ENCODE measurements at regions not wholly inside any gene's neighbourhood (a gene's known extent, or its start where the extent isn't known, plus 50 kb on each side); places are given as distances from the start of the nearest gene placed in this dataset.

- no peak overlapping the region for H2BK120ac ChIP-seq (ENCODE audit: low read depth, low read length, poor library complexity, severe bottlenecking)
- no peak overlapping the region for H2AFZ ChIP-seq (ENCODE audit: low read length)
- H4K91ac ChIP-seq (ENCODE audit: insufficient read length, low read depth, low read length): no peak overlapping the region
- H3K79me1 ChIP-seq (ENCODE audit: insufficient read depth, low read depth, low read length, poor library complexity, severe bottlenecking): no peaks in the 10 kb centered on the region
- H3K14ac ChIP-seq (ENCODE audit: insufficient read depth, low read length): no peak overlapping the region
- no peak overlapping the region for H3T11ph ChIP-seq (ENCODE audit: low read length)
- no peak overlapping the region for H4K5ac ChIP-seq (ENCODE audit: insufficient read length, low read depth, low read length)
- H3K23ac ChIP-seq (ENCODE audit: insufficient read length, low read depth, low read length): no peak overlapping the region
- H3K4ac ChIP-seq (ENCODE audit: low read depth, low read length): no peak overlapping the region
- H2AK5ac ChIP-seq (ENCODE audit: insufficient read length, low read length): no peak overlapping the region
- H3K4me1 ChIP-seq (ENCODE audit: insufficient read depth, low read length): no peaks in the 10 kb centered on the region
- H3K23me2 ChIP-seq (ENCODE audit: insufficient read length, low read depth, low read length, poor library complexity, severe bottlenecking): no peaks in the 10 kb centered on the region
- TF ChIP-seq CTCF (conservative IDR thresholded peaks at IDR 0.05): no peak
- H3K56ac ChIP-seq (ENCODE audit: insufficient read length, low read depth, low read length): no peak overlapping the region
- H2BK12ac ChIP-seq (ENCODE audit: insufficient read length, low read depth, low read length): no peak overlapping the region
- no peak overlapping the region for H3K18ac ChIP-seq (ENCODE audit: insufficient read length, low read depth, low read length)
- H3K9ac ChIP-seq (ENCODE audit: extremely low read depth, insufficient read length, low read length): no peak overlapping the region
- no peaks in the 10 kb centered on the region for H3K27me3 ChIP-seq (ENCODE audit: insufficient read depth, low read length)
- H3K4me2 ChIP-seq (ENCODE audit: insufficient read depth, insufficient read length, low read length): no peak overlapping the region
- Mint-ChIP-seq H3K9me3 (no peaks in the 10 kb centered on the region), H3K27ac (no peak overlapping the region), H3K27me3 (ENCODE audit: low read depth) (no peaks in the 10 kb centered on the region), H3K4me1 (peaks cover 0 to 3% of the 10 kb centered on the region in 2 experiments; a peak in 1 of 4 replicates), H3K36me3 (ENCODE audit: insufficient read depth in 1 of 3, low read depth in 3 of 3) (no peaks in the 10 kb centered on the region), H3K4me3 (no peak overlapping the region)
- no peak overlapping the region for H4K8ac ChIP-seq (replicated peaks; ENCODE audit: insufficient read length, low read depth, low read length)
- H4K20me1 ChIP-seq (ENCODE audit: control insufficient read depth, insufficient read depth, insufficient read length): no peaks in the 10 kb centered on the region
- WGBS (ENCODE audit: extremely low coverage, insufficient read length, low lambda C conversion rate): no CpG with 5 or more reads among the region's 2 CpGs
- H2BK15ac ChIP-seq (ENCODE audit: low read depth, low read length): no peak overlapping the region
- DNase-seq: no peak
- H3K79me2 ChIP-seq (ENCODE audit: insufficient read depth, low read length): no peaks in the 10 kb centered on the region
- H2BK20ac ChIP-seq (ENCODE audit: low read depth, low read length, poor library complexity, severe bottlenecking): no peak overlapping the region
- no peaks in the 10 kb centered on the region for H3K9me3 ChIP-seq (ENCODE audit: control insufficient read depth, low read depth, low read length)
- no peak overlapping the region for H2BK5ac ChIP-seq (ENCODE audit: insufficient read length, low read length)
- no peak overlapping the region for H3K27ac ChIP-seq (ENCODE audit: insufficient read length, low read depth, low read length)
Observed at GRCh38 chr12:63450816-63451215, 217.5 kb downstream of the DPY19L2 start.
